IPS-15b (cell line): ENCODE measurements at regions not wholly inside any gene's neighbourhood (a gene's known extent, or its start where the extent isn't known, plus 50 kb on each side); places are given as distances from the start of the nearest gene placed in this dataset.

Experiments
- H3K27me3 ChIP-seq: one replicate; pipeline ENCODE4 v1.6.1; 2013; ENCODE audit warnings: low read length; ENCODE audit not compliant: control insufficient read depth, insufficient read depth
- H3K36me3 ChIP-seq: one replicate; pipeline ENCODE4 v1.6.1; 2013; ENCODE audit warnings: low read length; ENCODE audit not compliant: control insufficient read depth, insufficient read depth
- H3K4me1 ChIP-seq: one replicate; pipeline ENCODE4 v1.6.1; 2013; ENCODE audit warnings: mild to moderate bottlenecking, low read length; ENCODE audit not compliant: control insufficient read depth, insufficient read depth
- H3K4me3 ChIP-seq: one replicate; pipeline ENCODE4 v1.5.1; 2013; ENCODE audit warnings: low read depth, low read length
- H3K9ac ChIP-seq: one replicate; pipeline ENCODE4 v1.6.1; 2013; ENCODE audit warnings: low read depth, mild to moderate bottlenecking, low read length
- H3K9me3 ChIP-seq: one replicate; pipeline ENCODE4 v1.6.1; 2013; ENCODE audit warnings: mild to moderate bottlenecking, low read length; ENCODE audit not compliant: control insufficient read depth, insufficient read depth

GRCh38 chr6:79804732-79805131, 142.6 kb downstream of the ELOVL4 start:
- no peaks in the 10 kb centered on the region for H3K9me3 ChIP-seq
- H3K4me3 ChIP-seq = no peak overlapping the region

GRCh38 chr6:79803917-79804316, 143.4 kb downstream of the ELOVL4 start:
- H3K36me3 ChIP-seq = no peaks in the 10 kb centered on the region
- no peak overlapping the region for H3K9ac ChIP-seq
- no peak overlapping the region for H3K4me3 ChIP-seq
- no peaks in the 10 kb centered on the region for H3K4me1 ChIP-seq
- H3K9me3 ChIP-seq = no peaks in the 10 kb centered on the region
- no peaks in the 10 kb centered on the region for H3K27me3 ChIP-seq

More at GRCh38 chr6:79804732-79805131, 142.6 kb downstream of the ELOVL4 start:
- H3K36me3 ChIP-seq = no peaks in the 10 kb centered on the region
- no peaks in the 10 kb centered on the region for H3K27me3 ChIP-seq
- H3K9ac ChIP-seq = no peak overlapping the region
- no peaks in the 10 kb centered on the region for H3K4me1 ChIP-seq

GRCh38 chr6:79802657-79803300, 144.6 kb downstream of the ELOVL4 start:
- Histone ChIP-seq H3K4me3 (no peak overlapping the region), H3K9ac (no peak overlapping the region), H3K27me3 (no peaks in the 10 kb centered on the region), H3K36me3 (no peaks in the 10 kb centered on the region), H3K4me1 (no peaks in the 10 kb centered on the region), H3K9me3 (no peaks in the 10 kb centered on the region)

GRCh38 chr6:79801362-79801761, 146.0 kb downstream of the ELOVL4 start:
- Histone ChIP-seq H3K4me3 (no peak overlapping the region), H3K36me3 (no peaks in the 10 kb centered on the region)

GRCh38 chr6:79798841-79799240, 148.5 kb downstream of the ELOVL4 start:
- no peaks in the 10 kb centered on the region for H3K36me3 ChIP-seq
- no peaks in the 10 kb centered on the region for H3K9me3 ChIP-seq
- H3K4me1 ChIP-seq = no peaks in the 10 kb centered on the region
- H3K27me3 ChIP-seq = no peaks in the 10 kb centered on the region
- no peak overlapping the region for H3K9ac ChIP-seq
- no peak overlapping the region for H3K4me3 ChIP-seq

More at GRCh38 chr6:79801362-79801761, 146.0 kb downstream of the ELOVL4 start:
- Histone ChIP-seq H3K4me1 (no peaks in the 10 kb centered on the region), H3K9me3 (no peaks in the 10 kb centered on the region), H3K9ac (no peak overlapping the region), H3K27me3 (no peaks in the 10 kb centered on the region)

GRCh38 chr6:79797912-79798311, 149.4 kb downstream of the ELOVL4 start:
- no peak overlapping the region for H3K9ac ChIP-seq
- H3K36me3 ChIP-seq = no peaks in the 10 kb centered on the region
- H3K27me3 ChIP-seq = no peaks in the 10 kb centered on the region
- H3K9me3 ChIP-seq = no peaks in the 10 kb centered on the region
- H3K4me3 ChIP-seq = no peak overlapping the region
- H3K4me1 ChIP-seq = no peaks in the 10 kb centered on the region

GRCh38 chr6:79797163-79797764, 150.1 kb downstream of the ELOVL4 start:
- Histone ChIP-seq H3K4me1 (no peaks in the 10 kb centered on the region), H3K9me3 (no peaks in the 10 kb centered on the region), H3K4me3 (no peak overlapping the region), H3K36me3 (no peaks in the 10 kb centered on the region), H3K27me3 (no peaks in the 10 kb centered on the region), H3K9ac (no peak overlapping the region)

GRCh38 chr6:79796197-79796596, 151.2 kb downstream of the ELOVL4 start:
- H3K4me1 ChIP-seq = no peaks in the 10 kb centered on the region
- H3K36me3 ChIP-seq = no peaks in the 10 kb centered on the region
- H3K4me3 ChIP-seq = no peak overlapping the region
- H3K9me3 ChIP-seq = no peaks in the 10 kb centered on the region
- no peak overlapping the region for H3K9ac ChIP-seq
- no peaks in the 10 kb centered on the region for H3K27me3 ChIP-seq

- no peak overlapping the region for H3K9ac ChIP-seq
- no peaks in the 10 kb centered on the region for H3K9me3 ChIP-seq
- no peaks in the 10 kb centered on the region for H3K4me1 ChIP-seq
- H3K4me3 ChIP-seq = no peak overlapping the region
- no peaks in the 10 kb centered on the region for H3K27me3 ChIP-seq
- no peaks in the 10 kb centered on the region for H3K36me3 ChIP-seq
Measured at GRCh38 chr6:79789896-79790295, 157.5 kb downstream of the ELOVL4 start.

GRCh38 chr6:79788756-79789155, 157.6 kb downstream of the SH3BGRL2 start:
- Histone ChIP-seq H3K4me1 (no peaks in the 10 kb centered on the region), H3K27me3 (no peaks in the 10 kb centered on the region), H3K9me3 (no peaks in the 10 kb centered on the region), H3K4me3 (no peak overlapping the region), H3K9ac (no peak overlapping the region), H3K36me3 (no peaks in the 10 kb centered on the region)

- no peak overlapping the region for H3K4me3 ChIP-seq
- no peak overlapping the region for H3K9ac ChIP-seq
- H3K9me3 ChIP-seq = no peaks in the 10 kb centered on the region
- no peaks in the 10 kb centered on the region for H3K36me3 ChIP-seq
- H3K27me3 ChIP-seq = no peaks in the 10 kb centered on the region
- no peaks in the 10 kb centered on the region for H3K4me1 ChIP-seq
Measured at GRCh38 chr6:79787626-79788025, 156.5 kb downstream of the SH3BGRL2 start.

GRCh38 chr6:79784395-79784753, 153.2 kb downstream of the SH3BGRL2 start:
- Histone ChIP-seq H3K9ac (no peak overlapping the region), H3K4me3 (no peak overlapping the region), H3K9me3 (no peaks in the 10 kb centered on the region), H3K36me3 (no peaks in the 10 kb centered on the region), H3K27me3 (no peaks in the 10 kb centered on the region), H3K4me1 (no peaks in the 10 kb centered on the region)
